ENCODE measurements at regions not wholly inside any gene's neighbourhood (a gene's known extent, or its start where the extent isn't known, plus 50 kb on each side); places are given as distances from the start of the nearest gene placed in this dataset.

DNA sequence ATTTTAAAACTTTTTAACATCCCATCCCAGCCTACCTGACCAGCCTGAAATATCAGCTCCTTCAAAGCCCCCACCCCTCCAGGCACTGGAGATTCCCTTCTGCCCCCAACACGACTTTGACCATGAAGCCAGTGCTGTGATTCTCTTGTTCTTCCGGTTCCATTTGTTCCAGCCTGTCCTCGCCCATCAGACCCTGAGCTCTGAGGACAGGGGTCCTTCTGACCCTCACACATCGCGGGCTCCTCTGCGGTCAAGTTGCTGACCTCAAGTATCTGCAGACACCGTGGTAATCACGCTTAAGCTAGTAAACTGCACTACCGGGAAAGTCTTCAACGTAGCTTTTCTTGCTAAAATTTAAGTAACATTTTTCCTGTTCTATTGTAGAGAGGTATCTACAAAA, 282.2 kb upstream of the SALL3 start:
- DNase-seq (ENCODE audit: low read depth in 2 of 2): no peak

GRCh38 chr18:78698914-78699313, 280.7 kb upstream of the SALL3 start:
- DNase-seq (ENCODE audit: low read depth in 2 of 2): no peak

DNA sequence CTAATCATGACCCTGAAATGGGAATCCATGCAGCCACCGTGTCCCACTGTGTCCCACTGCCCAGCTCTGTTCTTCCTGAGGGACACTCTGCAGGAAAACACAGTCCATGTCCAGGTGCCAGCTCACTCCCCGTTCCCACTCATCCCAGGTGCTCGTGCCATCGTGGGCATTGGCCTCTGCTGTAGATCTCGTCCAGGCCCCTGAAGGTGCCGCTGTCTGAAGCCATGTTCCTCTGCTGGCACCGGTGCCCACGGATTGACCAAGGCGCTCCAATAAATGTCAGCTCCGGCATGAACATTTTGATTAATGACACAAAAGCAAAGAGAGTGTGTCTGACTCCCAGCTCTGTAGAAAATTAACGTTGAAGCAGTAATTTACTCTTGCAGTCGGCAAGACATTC, 280.1 kb upstream of the SALL3 start:
- DNase-seq (ENCODE audit: low read depth in 2 of 2): no peak

- DNase-seq (ENCODE audit: low read depth in 2 of 2): no peak
Measured at GRCh38 chr18:78701771-78702396, 277.7 kb upstream of the SALL3 start.

DNA sequence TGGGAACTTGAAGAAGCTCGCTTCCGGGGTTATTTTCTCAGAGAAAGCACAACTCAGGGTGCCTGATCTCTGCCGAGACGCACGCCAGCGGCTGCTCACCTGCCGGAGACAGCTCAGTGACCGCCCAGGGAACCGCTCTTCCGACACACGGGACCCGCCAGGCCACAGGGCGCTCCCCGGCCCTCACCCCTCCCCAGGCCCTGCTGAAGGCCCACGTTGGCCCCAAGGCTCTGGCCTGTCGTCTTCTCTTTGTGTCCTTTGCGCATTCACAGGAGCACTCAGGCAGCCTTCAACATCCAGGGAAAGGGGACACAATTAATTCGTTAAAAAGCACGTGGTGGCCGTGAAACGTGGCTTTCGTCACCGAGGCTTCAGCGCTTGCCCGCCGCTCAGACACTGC, 276.3 kb upstream of the SALL3 start:
- no peak for DNase-seq (ENCODE audit: low read depth in 2 of 2)

- DNase-seq (ENCODE audit: low read depth in 2 of 2): no peak
Measured at GRCh38 chr18:78704971-78705461, 274.6 kb upstream of the SALL3 start.

DNA sequence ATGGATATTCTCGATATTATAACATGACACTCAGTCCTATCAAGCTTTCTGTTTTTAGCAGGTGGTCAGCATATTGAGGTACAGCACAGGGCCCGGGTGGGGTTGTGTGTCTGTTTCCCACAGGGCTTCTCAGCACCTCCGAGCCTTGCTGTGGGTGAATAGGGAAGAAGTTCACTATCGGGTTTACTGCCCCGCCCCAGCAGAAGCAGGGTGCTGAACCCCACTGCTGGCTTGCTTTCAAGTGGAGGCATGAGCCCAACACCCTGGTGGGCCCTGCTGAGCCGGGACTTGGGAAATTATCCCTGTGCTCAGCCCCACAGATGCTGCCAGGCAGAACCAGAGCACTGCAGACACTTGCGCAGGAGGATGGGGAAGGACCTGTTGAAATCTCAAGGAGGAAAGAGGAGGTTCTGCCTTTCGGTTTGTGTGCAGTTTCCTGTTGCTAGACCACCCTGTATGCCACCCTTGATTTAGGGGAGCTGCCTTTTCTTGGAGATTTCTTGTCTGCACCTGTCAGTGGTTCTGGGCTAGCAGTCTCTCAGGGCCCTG, 270.3 kb upstream of the SALL3 start:
- DNase-seq (ENCODE audit: low read depth in 2 of 2): no peak

- no peak for DNase-seq (ENCODE audit: low read depth in 2 of 2)
Measured at GRCh38 chr18:78711316-78711715, 268.3 kb upstream of the SALL3 start.

- no peak for DNase-seq (ENCODE audit: low read depth in 2 of 2)
Measured at GRCh38 chr18:78711971-78712370, 267.6 kb upstream of the SALL3 start.

DNA sequence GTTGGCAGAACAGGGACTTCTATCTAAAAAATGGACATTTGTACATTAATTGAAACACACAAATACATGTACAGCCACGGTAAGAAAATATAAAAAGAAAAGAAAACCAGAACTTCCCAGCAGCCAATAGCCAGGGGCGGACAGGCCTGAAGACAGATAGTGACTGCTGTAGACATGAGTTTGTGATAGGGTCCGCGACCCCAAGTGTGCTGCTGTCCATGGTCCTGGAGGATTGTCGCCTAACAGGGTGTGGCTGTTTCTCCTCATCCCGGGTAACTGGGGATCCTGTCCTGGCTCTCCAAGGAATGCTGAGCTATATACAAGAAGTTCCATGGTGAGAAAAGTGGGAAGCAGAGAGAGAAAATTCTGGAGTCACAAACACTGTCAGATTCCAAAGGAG, 266.5 kb upstream of the SALL3 start:
- DNase-seq (ENCODE audit: low read depth in 2 of 2): no peak

- no peak for DNase-seq (ENCODE audit: low read depth in 2 of 2)
Measured at GRCh38 chr18:78713726-78714125, 265.9 kb upstream of the SALL3 start.

- no peak for DNase-seq (ENCODE audit: low read depth in 2 of 2)
Measured at GRCh38 chr18:78716022-78716421, 263.6 kb upstream of the SALL3 start.

DNA sequence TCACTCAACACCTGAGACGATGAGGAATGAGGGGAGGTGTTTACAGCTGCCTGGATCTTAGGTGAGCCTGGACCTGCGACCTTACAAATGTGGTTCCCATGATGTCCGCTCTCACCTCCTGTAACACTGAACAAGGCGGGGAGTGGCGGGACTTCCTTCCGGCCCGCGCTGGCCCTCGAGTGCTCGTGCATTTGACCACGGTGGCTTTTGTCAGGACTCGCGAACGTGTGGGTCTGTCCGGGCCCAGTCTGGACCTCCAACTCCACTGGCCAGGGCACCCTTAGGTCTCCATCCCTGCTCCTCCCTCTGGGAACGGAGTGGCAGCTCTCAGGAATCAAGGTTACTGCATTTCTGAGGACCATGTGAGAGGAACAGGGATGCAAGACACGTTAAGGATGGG, 263.0 kb upstream of the SALL3 start:
- no peak for DNase-seq (ENCODE audit: low read depth in 2 of 2)

- DNase-seq (ENCODE audit: low read depth in 2 of 2): no peak
Measured at GRCh38 chr18:78717051-78717765, 262.4 kb upstream of the SALL3 start.

DNA sequence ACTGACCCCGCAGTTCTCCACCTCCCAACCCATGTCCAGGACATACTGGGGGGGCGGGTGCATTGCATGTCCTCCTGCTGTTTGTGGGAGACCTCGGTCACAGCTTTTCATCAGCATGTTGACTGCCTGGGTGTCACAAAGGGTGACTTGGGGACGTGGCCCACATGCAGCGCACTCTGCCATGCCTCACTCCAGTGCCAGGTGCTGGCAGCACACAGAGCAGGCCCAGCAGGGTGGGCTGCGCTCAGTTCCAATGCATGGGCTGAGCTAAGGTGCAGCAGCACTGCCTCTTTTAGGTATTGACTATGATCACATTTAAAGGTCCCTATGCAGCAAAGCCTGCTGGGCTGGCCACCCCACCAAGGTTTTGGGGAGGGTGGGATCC, 261.9 kb upstream of the SALL3 start:
- no peak for DNase-seq (ENCODE audit: low read depth in 2 of 2)

DNA sequence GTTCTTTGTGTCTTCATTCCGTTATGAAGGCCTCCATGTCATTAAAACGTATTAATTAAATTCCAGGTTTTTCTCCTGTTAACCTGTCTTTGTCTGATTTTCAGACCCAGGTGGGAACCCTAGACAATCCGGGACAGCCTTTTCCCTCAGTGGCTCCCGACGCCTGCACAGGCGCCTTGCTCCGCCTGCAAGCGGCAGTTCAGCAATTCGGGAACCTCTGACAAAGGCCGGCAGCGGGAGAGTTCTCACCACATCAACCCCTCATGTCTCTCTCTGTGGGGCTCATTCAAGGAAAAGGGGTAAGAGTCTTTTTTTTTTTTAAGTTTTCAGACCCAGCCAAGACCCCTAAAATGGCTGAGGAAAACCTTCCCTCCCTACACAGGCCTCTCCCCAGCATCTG, 259.8 kb upstream of the SALL3 start:
- no peak for DNase-seq (ENCODE audit: low read depth in 2 of 2)

DNA sequence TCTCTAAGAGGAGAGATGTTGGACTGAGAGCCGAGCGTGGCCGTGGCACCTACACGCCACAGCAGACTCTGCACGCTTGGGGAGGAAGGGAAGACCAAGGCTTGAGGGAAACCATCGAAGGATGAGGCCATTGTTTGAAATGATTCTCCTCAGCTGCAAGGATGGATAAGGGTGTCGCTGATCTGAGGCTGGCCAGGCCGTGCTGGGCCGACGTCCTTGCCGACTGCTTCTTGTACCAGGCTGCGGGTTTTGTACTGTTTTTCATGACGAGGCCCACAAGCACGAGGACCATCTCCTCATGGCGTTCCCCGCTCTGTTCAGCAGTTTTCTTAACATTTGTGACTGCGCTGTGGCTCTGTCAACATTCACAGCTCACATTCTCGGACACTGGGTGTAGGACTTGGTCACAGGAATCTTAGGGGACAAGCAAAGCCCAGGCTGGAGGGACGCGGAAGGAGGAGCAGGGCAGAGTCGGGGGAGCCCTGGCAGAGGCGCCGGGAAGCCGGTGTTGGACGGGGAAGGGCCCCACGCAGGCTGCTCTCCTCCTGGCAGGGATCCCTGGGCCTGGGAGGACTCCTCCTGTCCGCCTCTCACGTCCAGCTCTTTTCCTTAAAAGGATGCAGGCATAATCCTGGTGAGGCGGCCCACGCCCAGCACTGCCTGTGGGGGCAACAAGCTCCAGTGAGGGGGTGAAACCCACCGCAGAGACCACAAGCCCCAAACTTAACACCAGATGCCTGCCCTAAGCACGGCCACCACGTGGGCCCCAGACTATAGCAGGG, 259.0 kb upstream of the SALL3 start:
- no peak for DNase-seq (ENCODE audit: low read depth in 2 of 2)

DNA sequence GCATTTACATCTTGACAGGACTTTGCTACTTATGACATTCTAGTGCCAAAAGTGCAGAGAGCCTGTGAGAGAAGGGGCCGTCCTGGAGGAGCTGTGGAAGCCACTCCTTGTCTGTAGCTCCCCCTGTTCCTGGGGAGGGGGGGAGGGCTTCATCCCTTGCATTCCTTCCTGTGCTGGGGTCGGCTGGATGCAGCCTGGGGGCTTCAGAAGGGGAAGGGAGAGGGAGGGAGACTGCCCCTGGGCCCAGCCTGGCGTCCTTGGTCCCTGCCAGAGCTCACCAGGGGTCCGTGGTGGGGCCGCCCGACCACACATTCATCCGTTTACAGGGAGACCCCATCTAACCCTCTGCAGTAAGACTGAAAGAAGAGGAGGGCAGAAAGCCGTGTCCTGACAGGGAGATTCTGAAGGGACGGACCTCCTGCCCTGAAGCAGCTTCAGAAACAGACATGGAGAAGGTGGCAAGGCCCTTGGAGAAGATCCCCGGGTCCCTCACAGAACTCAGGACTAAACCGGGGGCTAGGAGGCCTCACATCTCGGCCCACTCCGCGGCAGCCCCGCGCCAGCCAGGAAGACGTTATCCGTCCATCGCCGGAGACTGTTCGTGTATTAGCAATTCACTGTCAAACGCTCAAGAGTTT, 258.3 kb upstream of the SALL3 start:
- DNase-seq (ENCODE audit: low read depth in 2 of 2): no peak

- no peak for DNase-seq (ENCODE audit: low read depth in 2 of 2)
Measured at GRCh38 chr18:78721981-78722380, 257.6 kb upstream of the SALL3 start.

DNA sequence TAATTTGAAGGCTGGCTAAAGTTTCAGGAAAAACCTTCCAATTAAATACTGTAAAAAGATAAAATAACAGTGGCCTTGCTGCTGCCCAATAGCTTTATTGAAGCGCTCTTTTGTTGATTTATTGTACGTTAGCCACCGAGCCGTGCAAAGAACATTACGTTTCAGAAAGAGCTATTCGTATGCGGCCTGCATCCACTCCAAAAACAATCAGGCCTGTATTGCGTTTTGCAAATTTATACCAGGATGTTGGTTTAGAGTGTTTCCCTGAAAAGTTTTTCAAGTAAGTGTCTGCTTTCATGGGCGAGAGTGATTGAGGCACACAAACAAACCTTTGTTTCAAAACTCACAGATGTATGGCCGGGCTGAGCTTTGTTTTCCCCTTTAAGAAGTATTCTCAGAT, 257.2 kb upstream of the SALL3 start:
- no peak for DNase-seq (ENCODE audit: low read depth in 2 of 2)

- no peak for DNase-seq (ENCODE audit: low read depth in 2 of 2)
Measured at GRCh38 chr18:78722929-78723710, 256.5 kb upstream of the SALL3 start.
